Erythroblast (primary cell): ENCODE measurements at regions not wholly inside any gene's neighbourhood (a gene's known extent, or its start where the extent isn't known, plus 50 kb on each side); places are given as distances from the start of the nearest gene placed in this dataset.

Source experiments
- GATA1 ChIP-seq: IDR thresholded peaks from 2 replicates; pipeline ENCODE4 v1.6.1; 2011; ENCODE audit warnings: low read depth, mild to moderate bottlenecking, control low read depth, low read length, moderate library complexity
- POLR2A ChIP-seq: IDR thresholded peaks from 2 replicates; pipeline ENCODE4 v1.6.1; 2011; ENCODE audit warnings: mild to moderate bottlenecking, low read length

- TF ChIP-seq POLR2A, result no peak
- no peak for TF ChIP-seq GATA1
Observed at GRCh38 chr6:48844696-48845095, 618.4 kb downstream of the MMUT start.
